Panc1 (cell line): ENCODE measurements at regions not wholly inside any gene's neighbourhood (a gene's known extent, or its start where the extent isn't known, plus 50 kb on each side); places are given as distances from the start of the nearest gene placed in this dataset.

Experiments
- ATAC-seq: fragments of 200-7000 bp; cut with Tn5 transposase; 2 replicates; pipeline ENCODE4 v1.9.1; 2020; ENCODE audit warnings: mild to moderate bottlenecking, moderate library complexity
- BruUV-seq: library from RNA; stranded (reverse); fragments of 400-500 nt; replicated peaks from 2 replicates; lab custom pipeline; 2021; lab: Mats Ljungman, UMichigan
- CTCF ChIA-PET: fragments of 300-600 bp; sonication (Branson Sonifier 250); formaldehyde crosslinking; loops from one replicate; lab custom pipeline; 2022; ENCODE audit warnings: antibody characterized with exemption; lab: Charles Lee
- POLR2A ChIA-PET: fragments of 300-600 bp; sonication (Branson Sonifier 250); formaldehyde crosslinking; loops from one replicate; lab custom pipeline; 2022; ENCODE audit warnings: antibody characterized with exemption; lab: Charles Lee
- DNase-seq: peaks from one replicate; pipeline ENCODE4 v3.0.0-alpha.2; 2010; ENCODE audit warnings: low read depth, low spot score
- H3K27ac ChIP-seq: 2 replicates; pipeline ENCODE4 v1.5.1; 2011; ENCODE audit warnings: mild to moderate bottlenecking, low read length, inconsistent platforms
- H3K27me3 ChIP-seq: fragments of 200-500 bp; sonication (Bioruptor generic); 2 replicates; pipeline ENCODE4 v1.6.0; 2014; ENCODE audit warnings: low read length, inconsistent platforms; ENCODE audit not compliant: control insufficient read depth, insufficient read depth
- H3K36me3 ChIP-seq: fragments of 200-500 bp; sonication (Bioruptor generic); 2 replicates; pipeline ENCODE4 v1.5.1; 2014; ENCODE audit warnings: inconsistent platforms, mild to moderate bottlenecking, low read length, moderate library complexity; ENCODE audit not compliant: control insufficient read depth, insufficient read depth
- H3K4me1 ChIP-seq: 2 replicates; pipeline ENCODE4 v1.5.1; 2011; ENCODE audit warnings: inconsistent platforms, mild to moderate bottlenecking, low read length, moderate library complexity; ENCODE audit not compliant: control insufficient read depth, insufficient read depth
- H3K4me3 ChIP-seq, 2 experiments: 2 replicates each; pipeline ENCODE4 v1.5.1; 2011 to 2012; ENCODE audit warnings: low read depth in 2 of 2, low read length in 2 of 2, mild to moderate bottlenecking in 2 of 2, inconsistent platforms in 1 of 2, moderate library complexity in 1 of 2
- H3K9me3 ChIP-seq: fragments of 200-500 bp; sonication (Bioruptor generic); 2 replicates; pipeline ENCODE4 v1.5.1; 2014; ENCODE audit warnings: low read depth, mild to moderate bottlenecking, inconsistent platforms, low read length, moderate library complexity; ENCODE audit not compliant: control insufficient read depth, insufficient read depth
- CTCF ChIP-seq: fragments of 450-650 bp; IDR thresholded peaks from 2 replicates; pipeline ENCODE4 v1.5.1; 2017; ENCODE audit warnings: mild to moderate bottlenecking
- POLR2AphosphoS5 ChIP-seq: IDR thresholded peaks from 2 replicates; pipeline ENCODE4 v1.6.1; 2012; ENCODE audit warnings: mild to moderate bottlenecking, low read depth, low read length, moderate library complexity
- REST ChIP-seq, 2 experiments: IDR thresholded peaks; 2 replicates each; pipeline ENCODE4 v1.6.1; 2011 to 2012; ENCODE audit warnings: low read depth in 2 of 2, control low read depth in 1 of 2, low read length in 1 of 2, mild to moderate bottlenecking in 1 of 2, moderate library complexity in 1 of 2; ENCODE audit not compliant: insufficient read depth in 1 of 2
- SIN3A ChIP-seq: IDR thresholded peaks from 2 replicates; pipeline ENCODE4 v1.6.1; 2012; ENCODE audit warnings: low read depth, mild to moderate bottlenecking, low read length, moderate library complexity, borderline replicate concordance; ENCODE audit not compliant: insufficient read depth
- TCF7L2 ChIP-seq: IDR thresholded peaks from 2 replicates; pipeline ENCODE4 v1.6.1; 2011; ENCODE audit warnings: mild to moderate bottlenecking, low read depth, low read length, inconsistent platforms
- in situ Hi-C: cut with HindIII; loops from 2 replicates; pipeline ENCODE4 v1.10.0; 2016; ENCODE audit warnings: low sequenced_read_pairs, low pct_unique_long_range_greater_than_20kb
- intact Hi-C: fragments of 100-400 bp; cut with micrococcal nuclease; formaldehyde crosslinking; loops from one replicate; pipeline ENCODE4 v1.10.0; 2022; ENCODE audit not compliant: unreplicated experiment

GRCh38 chr21:36555199-36555800 lies 75.4 kb upstream of the CLDN14 start:
- ATAC-seq (no peak), DNase-seq (no peak)
- POLR2A ChIA-PET: no interaction called here
- H3K4me1 ChIP-seq: no peaks in the 10 kb centered on the region
- BruUV-seq: no TSS peak
- no peaks in the 10 kb centered on the region for H3K9me3 ChIP-seq
- H3K4me3 ChIP-seq: no peak overlapping the region
- in situ Hi-C loops: no loop called here
- H3K27me3 ChIP-seq: 0 out of 2 replicates have a peak, but pooled peaks cover 2% of the 10 kb centered on the region
- TF ChIP-seq SIN3A (no peak), POLR2AphosphoS5 (no peak), TCF7L2 (no peak), CTCF (no peak), REST (IDR thresholded peaks at IDR 0.05; ENCODE audit: insufficient read depth in 1 of 2, low read depth in 2 of 2, low read length in 1 of 2) (no peak)
- no peak overlapping the region for H3K27ac ChIP-seq
- H3K36me3 ChIP-seq: no peaks in the 10 kb centered on the region
- intact Hi-C loops: no loop called here
- CTCF ChIA-PET: no interaction called here

GRCh38 chr21:36557316-36557715 lies 77.4 kb upstream of the CLDN14 start:
- no TSS peak for BruUV-seq
- in situ Hi-C loops: no loop called here
- H3K27me3 ChIP-seq: 0 out of 2 replicates have a peak, but pooled peaks cover 2% of the 10 kb centered on the region
- ATAC-seq: no peak
- ChIA-PET CTCF (no interaction called here), POLR2A (no interaction called here)
- H3K4me3 ChIP-seq: no peak overlapping the region
- no peaks in the 10 kb centered on the region for H3K9me3 ChIP-seq
- TF ChIP-seq SIN3A: no peak
- no peak for TF ChIP-seq REST (IDR thresholded peaks at IDR 0.05; ENCODE audit: insufficient read depth in 1 of 2, low read depth in 2 of 2, low read length in 1 of 2)
- TF ChIP-seq CTCF: no peak
- TF ChIP-seq POLR2AphosphoS5: no peak
- no peak for TF ChIP-seq TCF7L2
- H3K4me1 ChIP-seq: no peaks in the 10 kb centered on the region
- no peak for DNase-seq
- intact Hi-C loops: no loop called here
- no peak overlapping the region for H3K27ac ChIP-seq
- H3K36me3 ChIP-seq: no peaks in the 10 kb centered on the region
